ENCODE measurements at regions not wholly inside any gene's neighbourhood (a gene's known extent, or its start where the extent isn't known, plus 50 kb on each side); places are given as distances from the start of the nearest gene placed in this dataset.
"Not testable (repeated sequence)": the region's sequence is repeated elsewhere in the genome, so short reads cannot be mapped to it uniquely, and the experiment has no call there.

DNA sequence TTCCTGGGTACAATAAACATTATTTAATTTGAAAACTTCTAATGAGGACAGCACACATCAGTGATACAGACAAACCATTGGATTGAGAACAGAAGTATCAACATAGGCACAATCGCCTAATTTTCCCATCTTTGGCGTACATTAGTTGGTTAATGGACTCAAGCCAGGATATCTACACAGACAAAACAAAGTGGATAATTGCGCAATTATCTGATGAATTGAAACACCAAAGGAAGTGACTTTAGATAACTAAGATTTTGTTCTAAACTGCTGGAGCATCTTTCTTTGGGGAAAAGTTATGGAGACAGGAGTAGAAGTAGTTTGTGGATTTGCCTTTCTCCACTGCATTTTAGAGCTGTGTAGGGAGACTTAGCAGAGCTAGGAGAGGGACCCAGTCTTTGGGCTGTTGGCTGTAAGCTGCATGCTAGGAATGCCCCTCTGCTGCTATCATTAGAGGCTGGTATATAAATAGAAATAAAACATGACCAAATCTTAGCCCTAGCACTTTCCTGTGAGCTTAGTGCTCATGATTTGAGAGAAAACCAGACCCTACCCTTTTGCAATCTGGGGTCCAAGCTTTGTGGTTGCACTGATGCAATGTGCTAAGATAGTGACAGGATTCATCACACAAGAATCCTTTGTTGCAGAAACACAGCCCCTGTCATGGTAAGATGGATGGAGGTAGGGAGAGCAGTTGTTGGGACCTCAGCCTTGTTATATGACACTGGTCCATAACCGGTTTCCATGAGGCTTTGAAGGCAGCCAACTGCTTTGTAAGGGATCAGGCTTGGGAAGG is 264.5 kb upstream of the PIK3C3 start:
- DNase-seq: no peak

- DNase-seq: no peak
Observed at GRCh38 chr18:41687138-41687537, 267.9 kb upstream of the PIK3C3 start.

GRCh38 chr18:41681138-41681880 is 273.7 kb upstream of the PIK3C3 start:
- DNase-seq: no peak

GRCh38 chr18:41674506-41674905 is 280.5 kb upstream of the PIK3C3 start:
- no peak for DNase-seq

- no peak for DNase-seq
Observed at GRCh38 chr18:41666231-41666630, 288.8 kb upstream of the PIK3C3 start.

DNA sequence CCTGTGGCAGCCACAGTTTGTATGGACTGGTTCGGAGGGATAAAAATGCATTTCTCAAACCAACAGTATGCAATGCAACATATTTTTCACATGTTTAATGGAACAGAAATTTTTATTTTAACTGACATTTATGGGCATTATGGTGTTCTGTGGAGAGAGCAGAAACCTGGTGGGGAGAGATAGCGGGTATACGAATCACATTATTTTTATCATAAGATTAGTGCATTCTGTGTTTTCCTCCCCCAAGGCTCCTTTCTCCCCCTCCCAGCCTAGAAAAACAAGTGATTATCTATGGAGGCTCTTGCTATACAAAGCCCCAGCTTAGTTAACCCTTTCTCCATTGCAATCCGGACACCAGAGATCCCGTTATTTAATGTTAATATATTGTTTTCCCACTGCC is 289.8 kb upstream of the PIK3C3 start:
- DNase-seq: no peak

DNA sequence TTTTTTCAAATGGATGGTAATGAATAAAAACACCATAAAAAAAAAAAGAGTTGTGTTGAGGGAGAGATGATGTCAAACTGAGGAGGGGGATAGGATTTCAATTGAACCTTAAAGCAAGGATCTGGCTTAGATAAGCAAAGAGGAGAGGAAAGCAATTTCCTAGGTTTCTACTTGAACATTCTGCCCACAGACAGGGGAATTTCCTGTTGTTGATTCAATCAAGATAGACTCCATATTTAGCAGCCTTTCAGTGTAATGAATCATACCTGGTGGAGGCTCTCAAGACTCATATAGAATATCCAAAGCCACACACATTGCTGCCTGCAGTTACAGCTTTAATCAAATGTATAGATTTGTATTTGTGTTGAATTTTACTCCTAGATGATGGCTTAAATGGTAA is 294.4 kb upstream of the PIK3C3 start:
- no peak for DNase-seq

- no peak for DNase-seq
Observed at GRCh38 chr18:41659438-41660130, 295.4 kb upstream of the PIK3C3 start.

DNA sequence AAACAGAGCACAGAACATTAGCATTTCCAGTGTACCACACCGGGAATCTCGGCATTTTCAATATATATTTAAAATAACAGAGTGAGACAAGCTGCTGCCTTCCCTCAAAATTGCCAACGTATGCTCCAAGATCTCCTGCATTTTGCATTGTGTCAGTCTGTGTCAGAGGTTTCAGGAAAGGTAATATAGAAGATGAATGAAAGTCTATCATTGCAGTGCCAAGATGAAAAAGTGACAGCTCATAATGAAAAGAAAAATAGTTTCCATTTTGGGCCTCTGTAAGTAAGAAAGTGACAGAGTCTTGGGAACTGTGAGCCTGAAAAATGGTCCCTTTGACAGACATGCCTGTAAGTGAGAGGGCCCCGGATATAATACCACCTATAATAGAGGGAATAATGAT is 297.8 kb upstream of the PIK3C3 start:
- DNase-seq: no peak

DNA sequence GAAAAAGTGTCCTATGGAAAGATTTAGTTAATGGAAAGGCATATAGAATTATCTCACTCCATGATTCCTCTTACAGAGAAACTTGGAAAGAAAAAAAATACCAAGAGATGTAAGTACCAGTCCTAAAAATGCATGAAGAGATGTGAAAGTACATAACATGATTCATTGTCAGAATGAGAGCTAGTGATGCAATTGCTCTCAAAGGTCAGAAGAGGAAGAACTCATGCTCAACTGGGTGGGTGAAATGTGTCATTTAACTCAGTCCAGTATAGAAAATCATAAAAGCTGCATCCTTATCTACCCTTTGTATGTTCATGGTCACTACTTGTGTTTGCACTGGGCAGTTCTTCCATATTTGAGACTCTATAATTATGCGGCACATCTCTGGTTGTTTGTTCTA is 300.0 kb upstream of the PIK3C3 start:
- no peak for DNase-seq

DNA sequence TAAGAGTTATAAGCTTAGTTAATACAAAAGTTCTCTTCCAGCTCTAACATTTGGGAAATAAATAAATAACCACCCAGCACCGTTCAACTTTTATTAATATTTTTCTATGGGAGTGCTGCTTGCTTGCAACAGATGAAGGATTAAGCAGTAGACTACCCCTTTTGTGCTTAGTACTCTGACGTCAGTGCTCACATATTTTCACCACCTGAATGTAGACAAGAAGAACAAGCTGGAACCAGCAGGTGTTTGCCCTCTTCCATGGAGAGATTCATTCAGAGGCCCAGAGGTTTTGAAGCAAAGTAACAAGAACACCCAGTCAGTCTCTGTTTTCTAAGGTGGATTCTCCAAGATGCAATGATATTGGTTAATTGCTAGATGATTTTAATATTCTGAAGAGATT is 307.1 kb upstream of the PIK3C3 start:
- no peak for DNase-seq

DNA sequence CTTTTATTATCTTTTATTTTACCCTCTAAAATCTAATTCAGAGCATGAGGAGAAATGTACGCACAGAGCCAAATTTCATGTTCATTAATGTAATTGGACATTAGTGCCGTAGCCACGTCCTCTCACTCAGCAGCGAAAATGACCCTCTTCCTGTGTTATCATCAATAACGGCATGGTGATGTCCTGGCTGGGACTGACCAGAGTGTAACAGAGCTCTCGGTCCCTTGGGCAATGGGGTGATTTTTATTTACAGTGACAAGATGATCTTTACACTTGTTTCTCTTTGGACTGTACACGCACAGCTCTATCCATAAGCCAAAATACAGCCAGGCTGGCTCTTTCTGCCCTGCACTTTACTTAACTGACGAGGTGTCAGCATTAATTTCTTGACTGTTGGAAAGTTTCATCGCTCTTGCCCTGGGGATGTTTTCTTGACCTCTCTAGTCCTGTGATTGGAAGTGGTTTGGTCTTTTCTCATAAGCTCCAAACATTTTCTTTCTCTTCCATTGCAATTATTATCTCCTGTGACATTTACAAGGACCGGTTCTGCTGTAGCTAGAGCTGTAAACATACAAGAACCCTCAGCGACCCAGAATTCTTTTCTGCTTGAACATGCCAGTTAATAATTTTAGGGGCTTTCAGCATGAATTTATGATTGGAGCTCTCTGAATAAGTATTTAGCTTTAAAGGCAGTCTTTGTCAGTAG is 308.0 kb upstream of the PIK3C3 start:
- DNase-seq: no peak

DNA sequence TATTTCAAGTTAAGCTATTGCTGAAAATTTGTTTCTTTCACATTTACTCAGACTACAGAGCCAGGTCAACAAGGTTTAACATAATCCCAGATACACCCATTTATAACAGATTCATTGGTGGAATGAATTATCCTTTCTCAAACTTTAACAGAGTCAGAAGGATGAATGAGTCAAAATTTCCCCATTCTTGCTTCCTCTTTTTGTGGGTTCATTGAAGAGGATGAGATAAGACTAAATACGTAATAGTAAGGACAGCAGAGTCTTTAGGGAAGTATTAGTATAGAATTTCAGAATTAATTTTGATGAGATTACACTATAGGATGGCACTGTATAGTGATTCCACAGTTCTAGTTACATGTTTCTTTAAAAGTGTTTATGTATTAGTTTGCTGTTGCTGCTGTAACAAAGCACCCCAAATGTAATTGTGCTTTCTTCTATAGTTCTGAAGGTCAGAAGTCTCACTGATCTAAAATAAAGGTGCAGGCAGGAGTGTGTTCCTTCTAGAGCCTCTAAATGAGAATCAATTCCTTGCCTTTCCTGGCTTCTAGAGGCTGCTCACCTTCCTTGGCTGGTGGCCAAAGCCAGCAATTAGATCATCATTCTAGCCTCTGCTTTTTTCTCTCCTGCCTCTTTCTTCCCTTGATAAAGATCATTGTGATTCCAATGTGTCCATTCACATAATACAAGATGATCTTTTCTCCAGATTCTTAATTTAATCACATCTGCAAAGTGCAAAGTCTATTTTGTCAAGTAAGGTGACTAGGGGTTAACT is 309.3 kb upstream of the PIK3C3 start:
- DNase-seq: no peak

GRCh38 chr18:41644466-41644865 is 310.6 kb upstream of the PIK3C3 start:
- DNase-seq: no peak

- DNase-seq: no peak
Observed at GRCh38 chr18:41643427-41643826, 311.6 kb upstream of the PIK3C3 start.

DNA sequence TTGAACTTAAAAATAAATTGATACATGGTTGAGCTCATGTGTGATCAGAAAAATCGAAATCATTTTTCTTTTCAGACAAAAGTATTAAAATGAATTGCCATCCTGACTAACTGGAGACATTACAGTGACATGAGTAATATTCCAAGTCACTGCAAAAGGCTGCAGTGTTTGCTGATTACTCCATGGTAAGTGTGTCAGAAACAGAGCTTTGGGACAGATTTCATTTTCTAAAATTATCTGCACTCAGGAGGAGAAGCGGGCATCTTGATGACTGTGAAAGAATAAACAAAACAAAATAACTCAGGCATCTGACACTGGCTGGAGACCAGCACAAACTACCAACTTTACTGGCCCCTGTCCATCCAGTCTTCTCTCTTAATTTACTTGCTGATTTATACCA is 312.3 kb upstream of the PIK3C3 start:
- no peak for DNase-seq

DNA sequence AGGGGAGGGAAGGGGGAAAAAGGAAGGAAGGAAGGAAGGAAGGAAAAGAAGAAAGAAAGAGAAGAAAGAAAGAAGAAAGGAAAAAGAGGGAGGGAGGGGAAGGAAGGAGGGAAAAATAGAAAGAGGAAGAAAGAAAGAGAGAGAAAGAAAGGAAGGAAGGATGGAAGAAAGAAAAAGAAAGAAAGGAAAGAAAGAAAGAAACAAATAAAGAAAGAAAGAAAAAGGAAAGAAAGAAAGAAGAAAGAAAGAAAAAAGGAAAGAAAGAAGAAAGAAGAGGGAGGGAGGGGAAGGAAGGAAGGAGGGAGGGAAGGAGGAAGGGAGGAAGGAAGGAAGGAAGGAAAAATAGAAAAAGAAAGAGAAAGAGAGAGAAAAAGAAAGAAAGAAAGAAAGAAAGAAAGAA is 315.8 kb upstream of the PIK3C3 start:
- DNase-seq: no peak

DNA sequence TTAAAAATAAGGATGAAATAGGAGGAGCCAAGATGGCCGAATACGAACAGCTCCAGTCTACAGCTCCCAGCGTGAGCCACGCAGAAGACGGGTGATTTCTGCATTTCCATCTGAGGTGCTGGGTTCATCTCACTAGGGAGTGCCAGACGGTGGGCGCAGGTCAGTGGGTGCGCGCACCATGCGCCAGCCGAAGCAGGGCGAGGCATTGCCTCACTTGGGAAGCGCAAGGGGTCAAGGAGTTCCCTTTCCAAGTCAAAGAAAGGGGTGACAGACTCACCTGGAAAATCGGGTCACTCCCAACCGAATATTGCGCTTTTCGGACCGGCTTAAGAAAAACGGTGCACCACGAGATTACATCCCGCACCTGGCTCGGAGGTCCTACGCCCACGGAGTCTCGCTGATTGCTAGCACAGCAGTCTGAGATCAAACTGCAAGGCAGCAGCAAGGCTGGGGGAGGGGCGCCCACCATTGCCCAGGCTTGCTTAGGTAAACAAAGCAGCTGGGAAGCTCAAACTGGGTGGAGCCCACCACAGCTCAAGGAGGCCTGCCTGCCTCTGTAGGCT is 323.2 kb upstream of the PIK3C3 start:
- DNase-seq: not testable (repeated sequence)

DNA sequence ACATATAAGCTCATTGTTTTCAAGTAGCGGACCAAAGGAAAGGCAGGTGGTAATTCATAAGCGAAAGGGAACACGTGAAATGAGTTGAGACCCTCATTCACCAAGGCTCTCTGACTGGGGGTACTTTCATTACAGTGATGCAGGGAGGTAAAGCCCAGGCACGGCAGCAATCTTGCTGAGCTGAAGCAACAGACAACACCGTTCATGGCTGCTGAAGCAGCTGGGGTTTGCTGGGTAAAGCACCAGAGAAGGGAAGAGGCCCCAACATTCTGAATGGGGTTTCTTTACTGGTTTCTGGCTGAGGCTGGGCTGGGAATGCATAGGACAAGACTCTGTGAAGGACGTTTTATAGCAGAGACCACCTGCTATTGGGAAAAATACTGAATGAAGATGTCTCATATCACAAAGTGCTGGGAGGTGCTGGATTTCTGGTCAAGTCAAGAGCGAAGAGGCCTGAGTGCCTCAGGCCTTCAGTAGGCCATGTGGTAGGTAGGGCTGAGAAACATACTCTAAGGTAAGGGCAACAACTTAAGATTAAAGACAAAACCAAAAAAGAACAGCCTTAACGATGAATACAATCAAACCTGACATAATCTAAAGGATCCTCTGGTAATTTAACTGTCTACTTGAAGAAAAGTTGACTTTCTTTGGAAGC is 324.7 kb upstream of the PIK3C3 start:
- no peak for DNase-seq

DNA sequence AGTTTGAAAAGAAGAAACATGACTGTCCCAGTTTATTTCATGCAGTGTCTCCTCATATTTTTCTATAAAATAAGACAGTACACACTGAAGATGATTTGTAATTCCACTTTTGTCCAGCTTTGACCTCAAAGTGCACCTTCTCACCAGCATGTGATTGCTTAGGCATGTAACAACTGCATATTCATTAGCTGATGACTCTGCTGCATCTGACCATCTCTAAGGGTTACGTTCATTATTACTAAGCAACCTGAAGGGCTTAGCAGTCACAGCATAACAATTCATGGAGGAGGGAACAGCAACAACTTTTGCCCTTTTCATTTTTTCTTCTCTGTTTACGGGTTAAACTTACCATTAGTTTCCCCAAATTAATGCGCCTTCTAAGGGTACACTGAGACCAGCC is 330.6 kb upstream of the PIK3C3 start:
- DNase-seq: no peak

DNA sequence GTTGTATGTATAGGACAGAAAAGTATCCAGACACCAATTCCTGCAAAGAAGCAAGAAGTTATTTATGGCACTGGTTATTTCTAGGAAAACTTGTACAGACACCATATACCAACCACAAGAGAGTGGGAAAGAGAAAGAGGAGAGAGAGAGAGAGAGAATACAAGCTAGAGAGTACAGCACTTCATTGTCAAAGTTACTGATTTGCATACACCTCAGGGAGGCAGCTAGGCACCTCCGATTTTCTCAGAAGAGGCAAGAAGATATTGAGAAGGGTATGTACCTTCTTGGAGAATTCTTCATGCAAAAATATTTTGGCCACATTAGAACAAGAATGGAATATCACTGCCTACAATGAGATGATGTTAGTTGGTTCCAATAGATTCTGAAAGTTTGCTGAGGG is 333.9 kb upstream of the PIK3C3 start:
- DNase-seq: no peak

DNA sequence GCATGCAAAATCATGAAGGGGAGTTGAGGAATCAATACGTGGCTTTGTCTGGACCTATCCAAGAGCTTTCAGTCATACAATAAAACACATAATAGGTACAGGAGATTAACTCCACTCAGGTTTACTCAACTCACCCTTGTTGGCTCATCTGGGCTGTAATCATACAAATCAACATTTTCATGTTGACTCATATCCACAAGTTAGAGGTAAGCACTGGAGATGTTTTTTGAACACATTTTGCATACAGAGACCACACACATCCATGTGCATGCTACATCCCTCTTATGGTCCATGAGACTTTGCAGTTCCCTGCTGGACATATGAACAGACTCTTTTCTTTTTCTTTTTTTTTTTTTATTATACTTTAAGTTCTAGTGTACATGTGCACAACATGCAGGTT is 336.9 kb upstream of the PIK3C3 start:
- DNase-seq: no peak
